OCI-LY3 (cell line): ENCODE measurements at regions not wholly inside any gene's neighbourhood (a gene's known extent, or its start where the extent isn't known, plus 50 kb on each side); places are given as distances from the start of the nearest gene placed in this dataset.

Source experiments
- H2AFZ ChIP-seq: fragments of 200-600, 300-600 bp; shearing (Covaris generic); 2 replicates; pipeline ENCODE4 v1.6.0; 2014; ENCODE audit warnings: antibody characterized with exemption, low read depth, low read length
- H3K27ac ChIP-seq: fragments of 200-600, 300-600 bp; sonication (generic); 2 replicates; pipeline ENCODE4 v1.5.1; 2014; ENCODE audit warnings: mild to moderate bottlenecking, low read length, moderate library complexity, mixed read lengths
- H3K27me3 ChIP-seq: fragments of 200-600, 300-600 bp; sonication (generic); 2 replicates; pipeline ENCODE4 v1.6.1; 2014; ENCODE audit warnings: low read depth, low read length, mixed read lengths
- H3K36me3 ChIP-seq: fragments of 200-600, 300-600 bp; sonication (generic); replicated peaks from 2 replicates; pipeline ENCODE3; 2014; ENCODE audit warnings: low read depth, low read length, mixed read lengths
- H3K4me1 ChIP-seq: fragments of 300-600, 200-600 bp; sonication (generic); 2 replicates; pipeline ENCODE4 v1.6.1; 2014; ENCODE audit warnings: low read length, mixed read lengths
- H3K4me2 ChIP-seq: fragments of 200-600, 300-600 bp; sonication (generic); 2 replicates; pipeline ENCODE4 v1.6.1; 2014; ENCODE audit warnings: low read length, mixed read lengths
- H3K4me3 ChIP-seq: fragments of 300-600, 200-600 bp; sonication (generic); 2 replicates; pipeline ENCODE4 v1.5.1; 2014; ENCODE audit warnings: antibody characterized with exemption, mild to moderate bottlenecking, low read length, moderate library complexity
- H3K79me2 ChIP-seq: fragments of 300-600, 200-600 bp; shearing (Covaris generic); 2 replicates; pipeline ENCODE4 v1.6.1; 2014; ENCODE audit warnings: mild to moderate bottlenecking, low read length, mixed read lengths
- H3K9ac ChIP-seq: fragments of 300-600, 200-600 bp; shearing (Covaris generic); 2 replicates; pipeline ENCODE4 v1.6.0; 2014; ENCODE audit warnings: mild to moderate bottlenecking, low read length, moderate library complexity
- H3K9me3 ChIP-seq: fragments of 200-600, 300-600 bp; shearing (Covaris generic); 2 replicates; pipeline ENCODE4 v1.6.1; 2014; ENCODE audit warnings: low read length, mixed read lengths; ENCODE audit not compliant: insufficient read depth
- H4K20me1 ChIP-seq: fragments of 200-600, 300-600 bp; sonication (generic); 2 replicates; pipeline ENCODE4 v1.6.1; 2016; ENCODE audit warnings: low read length, mixed read lengths; ENCODE audit not compliant: insufficient read depth
- CTCF ChIP-seq: fragments of 200-600, 300-600 bp; sonication (generic); IDR thresholded peaks from 2 replicates; pipeline ENCODE4 v1.5.1; 2014; ENCODE audit warnings: antibody characterized with exemption, low read length, low read depth
- EZH2phosphoT487 ChIP-seq: fragments of 200-600 bp; shearing (Covaris generic); IDR thresholded peaks from 2 replicates; pipeline ENCODE4 v1.6.1; 2018; ENCODE audit warnings: antibody characterized with exemption, mixed run types, low read depth

GRCh38 chr13:97901716-97902115 is 51.8 kb upstream of the IPO5 start:
- Histone ChIP-seq H3K27ac (no peak overlapping the region), H2AFZ (no peak overlapping the region), H3K4me2 (no peak overlapping the region), H3K36me3 (no peaks in the 10 kb centered on the region), H3K9me3 (no peaks in the 10 kb centered on the region), H4K20me1 (no peaks in the 10 kb centered on the region), H3K4me3 (no peak overlapping the region), H3K4me1 (no peaks in the 10 kb centered on the region), H3K27me3 (peaks cover 32% of the 10 kb centered on the region), H3K79me2 (no peaks in the 10 kb centered on the region), H3K9ac (no peak overlapping the region)
- TF ChIP-seq EZH2phosphoT487 (no peak), CTCF (no peak)
